Osteocyte (in vitro differentiated cells): ENCODE measurements at regions not wholly inside any gene's neighbourhood (a gene's known extent, or its start where the extent isn't known, plus 50 kb on each side); places are given as distances from the start of the nearest gene placed in this dataset.

Experiments used
- DNase-seq: peaks from one replicate; pipeline ENCODE4 v3.0.0; 2021; ENCODE audit warnings: mixed read lengths; ENCODE audit not compliant: unreplicated experiment; ENCODE audit errors: extremely low spot score
- H3K27ac Mint-ChIP-seq: one replicate; pipeline ENCODE4 v1.8.0; 2021; ENCODE audit warnings: mild to moderate bottlenecking, mixed read lengths; ENCODE audit not compliant: unreplicated experiment
- H3K27me3 Mint-ChIP-seq: one replicate; pipeline ENCODE4 v1.8.0; 2021; ENCODE audit warnings: mixed read lengths; ENCODE audit not compliant: unreplicated experiment
- H3K36me3 Mint-ChIP-seq: one replicate; pipeline ENCODE4 v1.8.0; 2021; ENCODE audit warnings: mixed read lengths; ENCODE audit not compliant: unreplicated experiment
- H3K4me1 Mint-ChIP-seq: one replicate; pipeline ENCODE4 v1.8.0; 2021; ENCODE audit warnings: mixed read lengths; ENCODE audit not compliant: unreplicated experiment
- H3K4me3 Mint-ChIP-seq: one replicate; pipeline ENCODE4 v1.8.0; 2021; ENCODE audit warnings: mild to moderate bottlenecking, moderate library complexity, mixed read lengths; ENCODE audit not compliant: unreplicated experiment
- H3K9me3 Mint-ChIP-seq: one replicate; pipeline ENCODE4 v1.8.0; 2021; ENCODE audit warnings: mixed read lengths; ENCODE audit not compliant: unreplicated experiment
- TF ChIP-seq, protein P1 (sequence below): fragments of 200-600 bp; sonication (generic); IDR thresholded peaks from 2 replicates; pipeline ENCODE4 v1.5.0; 2021; ENCODE audit warnings: antibody characterized with exemption, mild to moderate bottlenecking, moderate library complexity

- DNase-seq, result no peak
- no peaks in the 10 kb centered on the region for H3K27me3 Mint-ChIP-seq
- no peaks in the 10 kb centered on the region for H3K4me1 Mint-ChIP-seq
- no peak overlapping the region for H3K27ac Mint-ChIP-seq
- no peaks in the 10 kb centered on the region for H3K36me3 Mint-ChIP-seq
- TF ChIP-seq, protein P1, sequence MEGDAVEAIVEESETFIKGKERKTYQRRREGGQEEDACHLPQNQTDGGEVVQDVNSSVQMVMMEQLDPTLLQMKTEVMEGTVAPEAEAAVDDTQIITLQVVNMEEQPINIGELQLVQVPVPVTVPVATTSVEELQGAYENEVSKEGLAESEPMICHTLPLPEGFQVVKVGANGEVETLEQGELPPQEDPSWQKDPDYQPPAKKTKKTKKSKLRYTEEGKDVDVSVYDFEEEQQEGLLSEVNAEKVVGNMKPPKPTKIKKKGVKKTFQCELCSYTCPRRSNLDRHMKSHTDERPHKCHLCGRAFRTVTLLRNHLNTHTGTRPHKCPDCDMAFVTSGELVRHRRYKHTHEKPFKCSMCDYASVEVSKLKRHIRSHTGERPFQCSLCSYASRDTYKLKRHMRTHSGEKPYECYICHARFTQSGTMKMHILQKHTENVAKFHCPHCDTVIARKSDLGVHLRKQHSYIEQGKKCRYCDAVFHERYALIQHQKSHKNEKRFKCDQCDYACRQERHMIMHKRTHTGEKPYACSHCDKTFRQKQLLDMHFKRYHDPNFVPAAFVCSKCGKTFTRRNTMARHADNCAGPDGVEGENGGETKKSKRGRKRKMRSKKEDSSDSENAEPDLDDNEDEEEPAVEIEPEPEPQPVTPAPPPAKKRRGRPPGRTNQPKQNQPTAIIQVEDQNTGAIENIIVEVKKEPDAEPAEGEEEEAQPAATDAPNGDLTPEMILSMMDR, result no peak
- no peak overlapping the region for H3K4me3 Mint-ChIP-seq
- peaks cover 26% of the 10 kb centered on the region for H3K9me3 Mint-ChIP-seq
These were observed 309.0 kb downstream of the VRK1 start for GRCh38 chr14:97106166-97106565.

- no peaks in the 10 kb centered on the region for H3K4me1 Mint-ChIP-seq
- no peak overlapping the region for H3K27ac Mint-ChIP-seq
- H3K36me3 Mint-ChIP-seq, result no peaks in the 10 kb centered on the region
- peaks cover 26% of the 10 kb centered on the region for H3K9me3 Mint-ChIP-seq
- H3K4me3 Mint-ChIP-seq, result no peak overlapping the region
- TF ChIP-seq, protein P1, result no peak
- H3K27me3 Mint-ChIP-seq, result no peaks in the 10 kb centered on the region
- DNase-seq, result no peak
These were observed 309.4 kb downstream of the VRK1 start for GRCh38 chr14:97106609-97107008.

GRCh38 chr14:97107080-97107479, 309.9 kb downstream of the VRK1 start:
- no peaks in the 10 kb centered on the region for H3K36me3 Mint-ChIP-seq
- DNase-seq, result no peak
- H3K27me3 Mint-ChIP-seq, result no peaks in the 10 kb centered on the region
- H3K4me1 Mint-ChIP-seq, result no peaks in the 10 kb centered on the region
- no peak overlapping the region for H3K27ac Mint-ChIP-seq
- H3K4me3 Mint-ChIP-seq, result no peak overlapping the region
- peaks cover 26% of the 10 kb centered on the region for H3K9me3 Mint-ChIP-seq
- TF ChIP-seq, protein P1, result no peak

GRCh38 chr14:97107760-97108159, 310.6 kb downstream of the VRK1 start:
- Mint-ChIP-seq H3K9me3 (peaks cover 26% of the 10 kb centered on the region), H3K27me3 (no peaks in the 10 kb centered on the region), H3K36me3 (no peaks in the 10 kb centered on the region), H3K4me3 (no peak overlapping the region), H3K4me1 (no peaks in the 10 kb centered on the region), H3K27ac (no peak overlapping the region)
- no peak for DNase-seq
- TF ChIP-seq, protein P1, result no peak

- H3K36me3 Mint-ChIP-seq, result no peaks in the 10 kb centered on the region
- peaks cover 33% of the 10 kb centered on the region for H3K9me3 Mint-ChIP-seq
- DNase-seq, result no peak
- TF ChIP-seq, protein P1, result no peak
- no peak overlapping the region for H3K27ac Mint-ChIP-seq
- H3K27me3 Mint-ChIP-seq, result no peaks in the 10 kb centered on the region
- no peaks in the 10 kb centered on the region for H3K4me1 Mint-ChIP-seq
- no peak overlapping the region for H3K4me3 Mint-ChIP-seq
These were observed 312.1 kb downstream of the VRK1 start for GRCh38 chr14:97109234-97109633.
